ENCODE measurements at regions not wholly inside any gene's neighbourhood (a gene's known extent, or its start where the extent isn't known, plus 50 kb on each side); places are given as distances from the start of the nearest gene placed in this dataset.

DNA sequence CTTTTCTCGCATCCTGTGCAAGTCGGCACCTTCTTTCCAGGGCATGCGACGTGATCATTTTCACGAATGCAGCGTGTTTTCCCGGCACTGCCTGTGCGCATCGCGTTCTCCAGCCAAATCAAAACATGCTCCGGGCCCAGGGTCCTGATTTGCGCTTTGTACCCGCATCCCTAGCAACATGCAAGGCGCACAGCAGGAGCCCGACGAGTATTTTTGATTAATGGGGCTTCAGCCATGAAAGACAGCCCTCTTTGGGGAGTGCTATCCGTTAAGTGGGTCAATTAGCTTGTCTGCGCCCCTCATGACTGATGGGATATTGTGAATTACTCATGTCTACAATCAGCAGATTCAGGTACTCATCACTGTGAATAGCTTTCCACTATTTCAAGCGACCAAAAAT lies 243.3 kb upstream of the RNF32 start:
- TF ChIP-seq POLR2AphosphoS5 (IDR thresholded peaks at IDR 0.05), result no peak
- no peak for TF ChIP-seq EP300 (IDR thresholded peaks at IDR 0.05)

Data from suprapubic skin (tissue), 4 donors.